Breast epithelium (tissue), 3 donors: ENCODE measurements at regions not wholly inside any gene's neighbourhood (a gene's known extent, or its start where the extent isn't known, plus 50 kb on each side); places are given as distances from the start of the nearest gene placed in this dataset.

ENCODE experiments used
- POLR2A ChIP-seq: fragments of 450-650 bp; IDR thresholded peaks from one replicate; pipeline ENCODE4 v1.6.1; 2016; ENCODE audit warnings: antibody characterized with exemption, mild to moderate bottlenecking, moderate library complexity
- POLR2AphosphoS5 ChIP-seq, 3 donors: sonication (generic); formaldehyde crosslinking; IDR thresholded peaks; one replicate each; pipeline ENCODE4 v1.6.1; 2017; ENCODE audit warnings: antibody characterized with exemption in 3 of 3
- TF ChIP-seq, protein P1 (sequence below), 3 donors: fragments of 450-650 bp; IDR thresholded peaks; one replicate each; pipeline ENCODE4 v1.5.1; 2016 to 2017; ENCODE audit warnings: antibody characterized with exemption in 3 of 3, mild to moderate bottlenecking in 3 of 3, moderate library complexity in 3 of 3

DNA sequence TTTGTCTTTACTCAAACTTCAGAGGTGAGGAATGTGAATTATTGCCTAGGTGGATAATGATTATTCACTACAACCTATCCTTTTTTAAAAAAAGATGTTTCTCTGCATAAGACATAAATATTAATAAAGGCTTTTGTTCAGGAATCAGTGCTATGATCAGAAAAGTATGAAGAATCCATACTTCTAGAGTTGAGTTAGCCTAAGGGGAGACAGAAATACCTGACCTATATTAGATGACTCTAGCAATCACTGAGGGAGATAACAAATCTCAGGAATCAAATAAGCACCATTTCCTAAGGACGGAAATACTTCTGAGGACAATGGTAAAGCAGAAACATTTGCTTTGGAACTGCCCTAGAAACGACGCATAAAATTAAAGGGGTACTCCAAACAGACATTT lies 763.8 kb downstream of the GBE1 start:
- TF ChIP-seq, protein P1, sequence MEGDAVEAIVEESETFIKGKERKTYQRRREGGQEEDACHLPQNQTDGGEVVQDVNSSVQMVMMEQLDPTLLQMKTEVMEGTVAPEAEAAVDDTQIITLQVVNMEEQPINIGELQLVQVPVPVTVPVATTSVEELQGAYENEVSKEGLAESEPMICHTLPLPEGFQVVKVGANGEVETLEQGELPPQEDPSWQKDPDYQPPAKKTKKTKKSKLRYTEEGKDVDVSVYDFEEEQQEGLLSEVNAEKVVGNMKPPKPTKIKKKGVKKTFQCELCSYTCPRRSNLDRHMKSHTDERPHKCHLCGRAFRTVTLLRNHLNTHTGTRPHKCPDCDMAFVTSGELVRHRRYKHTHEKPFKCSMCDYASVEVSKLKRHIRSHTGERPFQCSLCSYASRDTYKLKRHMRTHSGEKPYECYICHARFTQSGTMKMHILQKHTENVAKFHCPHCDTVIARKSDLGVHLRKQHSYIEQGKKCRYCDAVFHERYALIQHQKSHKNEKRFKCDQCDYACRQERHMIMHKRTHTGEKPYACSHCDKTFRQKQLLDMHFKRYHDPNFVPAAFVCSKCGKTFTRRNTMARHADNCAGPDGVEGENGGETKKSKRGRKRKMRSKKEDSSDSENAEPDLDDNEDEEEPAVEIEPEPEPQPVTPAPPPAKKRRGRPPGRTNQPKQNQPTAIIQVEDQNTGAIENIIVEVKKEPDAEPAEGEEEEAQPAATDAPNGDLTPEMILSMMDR (IDR thresholded peaks at IDR 0.05), result no peak
- TF ChIP-seq POLR2A, result no peak
- TF ChIP-seq POLR2AphosphoS5 (IDR thresholded peaks at IDR 0.05), result no peak
